ENCODE measurements at regions not wholly inside any gene's neighbourhood (a gene's known extent, or its start where the extent isn't known, plus 50 kb on each side); places are given as distances from the start of the nearest gene placed in this dataset.
A peak's percentile ranks its signal among the peaks of the same experiment; 100 is the strongest.
"Not testable (repeated sequence)": the region's sequence is repeated elsewhere in the genome, so short reads cannot be mapped to it uniquely, and the experiment has no call there.

DNA sequence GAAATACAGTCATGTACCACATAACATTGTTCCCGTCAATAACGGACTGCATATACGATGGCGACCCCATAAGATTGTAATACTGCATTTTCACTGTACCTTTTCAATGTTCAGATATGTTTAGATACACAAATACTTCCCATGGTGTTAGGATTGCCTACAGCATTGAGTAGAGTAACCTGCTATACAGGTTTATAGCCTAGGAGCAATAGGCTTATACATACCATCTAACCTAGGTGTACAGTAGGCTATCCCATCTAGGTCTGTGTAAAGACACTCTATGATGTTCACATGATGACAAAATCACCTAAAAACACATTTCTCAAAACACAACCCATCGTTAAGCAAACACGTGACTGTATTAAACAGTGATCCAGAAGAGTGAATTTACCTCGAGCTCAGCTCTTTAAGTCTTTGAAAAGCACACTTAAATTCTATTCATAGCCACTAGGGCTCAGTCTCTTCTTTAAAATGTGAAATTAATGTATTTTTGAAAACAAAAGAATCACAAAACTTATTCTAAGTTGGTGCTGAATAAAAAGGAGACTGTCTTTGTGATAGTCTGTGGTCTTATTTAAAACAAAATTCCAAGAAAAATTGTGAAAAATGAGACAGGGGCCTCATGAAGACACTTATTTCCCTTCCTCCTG lies 239.1 kb upstream of the ARID2 start:
- DNase-seq (ENCODE audit: low read depth, low spot score), result no peak

DNA sequence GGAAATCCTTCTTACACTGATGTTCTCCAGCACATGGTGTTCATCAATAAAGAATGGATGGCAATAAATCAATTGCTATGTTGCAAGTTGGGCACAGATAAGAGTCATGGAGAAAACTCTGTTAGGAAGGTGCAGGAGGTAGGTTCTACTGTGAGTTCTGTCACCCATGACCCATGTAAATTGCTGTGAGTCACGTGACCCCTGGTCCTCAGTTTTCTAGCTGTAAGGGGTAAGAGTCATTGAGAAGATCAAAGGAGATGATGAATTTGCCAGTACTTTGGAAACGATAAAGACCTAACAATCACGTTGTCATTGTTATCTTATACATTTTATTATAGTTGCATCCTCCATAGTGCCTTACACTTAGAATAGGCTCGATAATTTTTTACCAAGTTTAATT lies 235.2 kb upstream of the ARID2 start:
- DNase-seq (ENCODE audit: low read depth, low spot score), result no peak

DNA sequence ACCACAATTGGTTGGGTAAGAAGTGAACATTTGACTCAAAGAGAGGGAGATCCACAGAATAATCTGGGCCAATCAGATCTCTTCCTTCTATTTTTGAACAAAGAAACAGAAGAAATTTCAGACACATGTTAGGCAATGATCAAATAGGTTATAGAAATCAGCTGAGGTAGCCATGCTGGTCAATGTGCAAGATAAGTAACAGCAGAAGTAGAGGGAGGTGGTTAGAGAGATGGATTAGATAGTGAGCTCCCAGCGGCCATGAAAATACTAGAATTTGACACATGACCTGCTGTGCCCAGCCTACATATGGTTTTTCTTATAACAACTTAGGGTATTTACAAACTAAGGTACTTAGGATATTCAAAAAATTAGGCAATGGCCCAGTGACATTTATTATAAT lies 230.9 kb upstream of the ARID2 start:
- no peak for DNase-seq (ENCODE audit: low read depth, low spot score)

DNA sequence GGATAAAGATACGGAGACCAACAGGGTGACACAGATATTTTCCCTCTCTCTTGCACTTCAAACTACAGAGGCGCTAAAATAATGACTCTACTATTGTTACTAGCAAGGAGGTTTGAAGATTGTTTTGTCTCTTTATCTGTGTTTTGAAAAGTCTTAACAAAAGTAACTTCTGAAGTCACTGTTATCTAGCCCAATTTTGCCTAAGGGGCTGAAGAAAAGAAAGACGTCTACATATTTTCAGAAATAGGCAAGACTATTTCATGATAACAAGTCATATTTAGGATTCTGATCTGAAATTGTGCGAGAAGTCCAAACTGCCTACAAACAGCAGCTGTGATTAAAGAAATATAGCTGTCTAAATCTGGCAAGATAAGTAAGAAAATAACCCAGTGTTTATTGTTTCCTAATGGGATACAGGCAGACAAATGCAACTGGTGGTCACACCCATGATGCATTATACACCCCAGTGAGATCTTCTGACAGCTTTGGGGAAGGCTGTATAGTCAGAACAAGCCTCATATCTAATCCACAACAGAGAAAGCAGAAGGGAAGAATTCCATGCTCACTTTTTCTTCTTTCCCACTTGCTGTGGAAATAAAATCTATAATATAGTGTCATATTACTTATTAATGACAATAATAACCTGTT lies 226.9 kb upstream of the ARID2 start:
- no peak for DNase-seq (ENCODE audit: low read depth, low spot score)

DNA sequence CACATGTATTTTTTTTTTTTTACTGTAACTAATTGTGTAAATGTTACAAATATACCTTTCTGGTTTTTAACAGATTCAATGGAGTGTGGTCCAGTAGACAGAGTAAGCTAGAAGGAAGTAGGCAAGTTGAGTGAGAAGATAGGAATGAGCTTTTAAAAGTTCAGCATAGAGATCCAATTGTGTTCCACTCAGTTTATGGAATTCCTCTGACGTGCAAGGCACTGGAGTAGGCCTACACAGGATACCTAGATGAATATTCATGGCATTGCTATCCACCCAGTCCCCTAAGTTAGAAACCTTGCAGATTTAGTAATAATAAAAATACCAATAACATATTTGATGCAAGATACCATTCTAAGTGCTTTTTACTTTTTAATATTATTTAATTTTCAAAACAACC lies 225.6 kb upstream of the ARID2 start:
- no peak for DNase-seq (ENCODE audit: low read depth, low spot score)

DNA sequence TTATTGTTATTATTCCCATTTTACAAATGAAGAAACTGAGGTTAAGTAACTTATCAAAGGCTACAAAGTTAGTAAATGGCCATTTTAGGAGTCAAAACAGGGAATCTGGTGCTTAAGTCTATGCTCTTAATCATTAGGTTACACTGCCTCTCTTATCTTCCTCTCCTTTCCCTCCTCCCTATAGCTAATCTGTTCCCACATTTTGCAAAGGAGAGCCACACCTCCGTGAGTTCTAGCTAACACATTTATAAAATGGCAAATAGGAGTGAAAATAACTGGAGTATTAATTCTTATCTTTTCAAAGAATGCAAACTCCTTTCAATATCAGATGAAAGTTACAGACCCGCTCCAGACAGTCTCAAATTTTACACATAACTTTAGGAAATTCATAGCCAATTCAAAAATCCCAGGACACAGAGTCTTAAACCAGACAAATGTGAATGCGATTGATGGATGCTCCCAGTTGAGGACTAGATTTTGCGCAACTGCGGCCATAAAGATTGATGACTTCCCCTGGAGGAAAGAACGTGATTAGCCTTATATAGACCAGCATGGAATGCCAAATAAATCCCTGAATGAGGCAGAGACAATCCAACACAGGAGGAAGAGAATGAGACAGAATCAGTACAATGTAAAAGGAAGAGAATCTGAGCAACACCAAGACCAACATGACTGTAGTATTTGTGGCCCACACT lies 225.0 kb upstream of the ARID2 start:
- no peak for DNase-seq (ENCODE audit: low read depth, low spot score)

DNA sequence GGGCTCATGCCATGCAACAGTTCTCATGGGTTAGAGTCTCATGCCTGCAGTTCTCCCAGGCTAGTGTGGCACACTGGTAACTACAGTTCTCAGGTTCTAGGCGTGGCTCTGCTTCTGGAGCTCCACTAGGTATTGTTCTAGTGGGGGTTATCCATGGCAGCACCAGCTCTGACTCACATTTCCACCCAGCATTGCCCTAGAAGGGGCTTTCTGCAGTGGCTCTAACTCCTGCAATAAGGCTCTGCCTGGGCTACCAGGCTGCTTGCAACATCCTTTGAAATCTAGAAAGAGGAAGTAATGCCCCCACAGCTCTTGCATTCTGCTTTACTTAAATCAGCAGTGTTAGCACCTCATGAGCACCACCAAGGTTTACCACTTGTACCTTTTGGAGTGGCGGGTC lies 220.3 kb upstream of the ARID2 start:
- DNase-seq (ENCODE audit: low read depth, low spot score), result no peak

DNA sequence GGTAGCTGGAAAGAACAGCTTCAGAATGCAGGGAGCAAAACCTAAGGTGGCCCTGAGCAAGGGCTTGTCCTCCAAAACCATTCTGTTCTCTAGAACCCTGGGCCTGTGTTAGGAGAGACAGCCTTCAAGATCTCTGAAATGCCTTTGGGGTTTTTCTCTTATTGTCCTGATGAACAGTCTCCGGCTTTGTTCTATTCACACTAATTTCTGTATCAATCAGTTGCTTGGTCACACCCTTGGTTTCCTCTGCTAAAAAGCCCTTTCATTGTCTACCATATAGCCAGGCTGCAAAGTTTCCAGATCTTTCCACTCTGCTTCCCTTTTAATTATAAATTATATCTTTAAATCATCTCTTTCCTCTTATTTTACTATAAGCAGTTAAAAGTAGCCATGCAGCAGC lies 219.9 kb upstream of the ARID2 start:
- no peak for DNase-seq (ENCODE audit: low read depth, low spot score)

DNA sequence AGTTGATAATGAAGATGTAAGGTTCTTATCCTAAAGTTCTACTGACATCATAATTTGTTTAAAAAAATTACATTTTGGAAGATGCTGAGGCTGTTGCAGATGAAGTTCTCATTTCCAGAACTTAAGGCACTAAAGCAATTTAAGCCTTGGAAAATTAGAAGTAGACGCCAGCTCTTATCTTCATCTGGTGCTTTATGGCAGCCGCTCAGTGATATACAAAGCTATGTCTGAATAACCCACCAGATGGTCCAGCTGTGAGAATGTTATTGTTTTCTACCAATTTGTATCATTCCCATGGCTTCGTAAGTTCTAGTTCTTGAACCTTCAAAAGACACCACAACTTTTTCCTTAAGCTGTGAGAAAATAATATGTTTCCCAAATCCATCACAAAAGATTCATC lies 212.1 kb upstream of the ARID2 start:
- no peak for DNase-seq (ENCODE audit: low read depth, low spot score)

DNA sequence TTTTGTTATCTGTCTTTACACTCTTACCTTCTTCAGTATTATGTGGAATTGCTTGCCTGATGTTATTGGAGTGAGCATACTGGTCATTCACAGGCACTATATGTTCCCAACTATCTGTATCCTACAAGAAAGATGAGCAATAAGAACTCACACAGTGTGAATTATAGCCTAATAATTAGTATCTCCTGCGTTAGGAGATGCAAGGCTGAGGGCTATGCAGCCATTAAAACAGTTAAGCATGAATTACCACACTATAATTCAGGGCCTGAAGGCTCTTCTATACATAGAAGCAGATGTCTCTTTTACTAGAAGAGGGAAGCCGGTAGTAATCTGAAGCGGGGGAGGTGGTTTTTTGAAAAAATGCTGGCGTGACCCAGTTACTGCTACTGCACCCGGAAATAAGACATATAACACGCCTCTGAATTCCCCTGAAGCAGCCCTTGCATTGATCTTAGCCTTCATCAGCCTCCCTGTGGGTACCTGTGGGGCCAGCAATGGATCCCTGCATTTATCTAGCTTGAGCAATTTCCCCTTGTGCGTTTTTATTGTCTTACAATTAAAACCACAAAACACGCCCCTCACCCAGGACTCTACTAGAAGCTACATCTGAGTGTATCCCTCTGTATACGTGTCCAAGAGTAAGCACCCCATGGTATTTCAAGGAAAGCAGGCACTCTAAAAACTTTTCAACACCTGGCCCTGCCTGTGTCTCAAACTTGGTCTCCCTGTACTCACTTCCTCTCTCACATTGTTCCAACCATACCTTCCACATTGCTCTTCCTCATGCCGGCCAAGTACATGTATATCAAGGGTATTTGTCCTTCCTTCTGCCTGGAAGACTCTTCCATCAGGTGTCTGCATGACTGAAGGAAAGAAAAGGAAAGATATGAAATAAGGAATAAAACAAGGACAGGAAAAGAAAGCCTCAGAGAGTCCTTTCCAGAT lies 210.9 kb upstream of the ARID2 start:
- no peak for DNase-seq (ENCODE audit: low read depth, low spot score)

DNA sequence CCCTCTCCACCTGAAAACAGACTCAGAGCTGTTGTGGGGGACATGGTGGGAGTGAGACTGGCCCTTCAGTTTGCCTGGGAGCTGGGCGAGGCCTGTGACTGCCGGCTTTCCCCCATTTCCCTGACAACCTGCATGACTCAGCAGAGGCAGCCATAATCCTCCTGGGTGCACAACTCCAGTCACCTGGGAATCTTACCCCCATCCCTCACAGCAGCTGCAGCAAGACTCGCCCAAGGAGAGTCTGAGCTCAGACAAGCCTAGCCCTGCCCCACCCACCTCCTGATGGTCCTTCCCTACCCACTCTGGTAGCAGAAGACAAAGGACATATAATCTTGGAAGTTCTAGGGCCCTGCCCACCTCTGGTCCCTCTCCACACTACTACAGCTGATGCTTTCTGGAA lies 207.3 kb upstream of the ARID2 start:
- no peak for DNase-seq (ENCODE audit: low read depth, low spot score)

DNA sequence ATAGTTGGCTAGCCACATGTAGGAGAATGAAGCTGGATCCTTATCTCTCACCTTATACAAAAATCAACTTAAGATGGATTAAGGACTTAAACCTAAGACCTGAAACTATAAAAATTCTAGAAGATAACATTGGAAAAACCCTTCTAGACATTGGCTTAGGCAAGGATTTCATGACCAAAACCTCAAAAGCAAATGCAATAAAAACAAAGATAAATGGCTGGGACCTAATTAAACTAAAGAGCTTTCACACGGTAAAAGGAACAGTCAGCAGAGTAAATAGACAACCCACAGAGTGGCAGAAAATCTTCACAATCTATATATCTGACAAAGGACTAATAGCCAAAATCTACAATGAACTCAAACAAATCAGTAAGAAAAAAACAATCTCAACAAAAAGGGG lies 202.7 kb upstream of the ARID2 start:
- DNase-seq (ENCODE audit: low read depth, low spot score), result not testable (repeated sequence)

DNA sequence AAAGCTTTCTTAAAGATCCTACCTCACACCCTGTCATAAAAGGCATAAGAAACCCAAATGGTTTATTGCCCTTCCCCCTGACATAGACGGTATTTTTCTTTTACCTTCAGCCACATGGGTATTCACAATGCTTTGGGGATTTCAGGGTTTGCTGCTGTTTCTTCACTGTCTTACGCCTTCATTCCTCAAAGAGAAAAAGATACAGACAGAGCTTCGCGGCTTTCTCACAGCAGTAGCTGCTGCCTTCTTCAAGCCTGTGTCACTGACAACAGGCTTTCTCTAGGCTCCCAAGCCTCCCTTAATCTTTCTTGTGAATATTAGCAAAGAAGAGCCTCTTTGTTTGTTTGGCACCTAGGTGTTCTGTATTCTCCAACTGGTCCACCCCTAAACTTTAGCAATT lies 197.4 kb upstream of the ARID2 start:
- DNase-seq (ENCODE audit: low read depth, low spot score), result no peak

DNA sequence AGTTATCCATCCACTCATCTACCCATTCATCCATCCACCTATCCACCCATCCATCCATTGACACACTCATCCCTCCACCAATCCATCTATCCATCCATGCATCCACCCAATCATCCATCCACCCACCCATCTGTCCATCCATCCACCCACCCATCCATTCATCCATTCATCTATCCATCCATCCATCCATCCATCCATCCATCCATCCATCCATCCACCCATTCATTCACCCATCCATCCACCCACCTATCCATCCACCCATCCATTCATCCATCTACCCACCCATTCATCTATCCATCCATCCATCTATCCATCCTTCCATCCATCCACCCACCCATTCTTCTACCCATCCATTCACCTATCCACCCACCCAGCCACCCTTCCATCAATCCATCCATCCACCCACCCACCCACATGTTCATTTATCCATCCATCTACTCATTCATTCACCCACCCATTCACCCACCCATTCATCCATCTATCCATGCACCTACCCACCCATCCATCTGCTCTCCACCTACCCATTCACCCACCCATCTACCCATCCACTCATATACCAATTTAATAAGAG lies 193.8 kb upstream of the ARID2 start:
- DNase-seq (ENCODE audit: low read depth, low spot score), result no peak

DNA sequence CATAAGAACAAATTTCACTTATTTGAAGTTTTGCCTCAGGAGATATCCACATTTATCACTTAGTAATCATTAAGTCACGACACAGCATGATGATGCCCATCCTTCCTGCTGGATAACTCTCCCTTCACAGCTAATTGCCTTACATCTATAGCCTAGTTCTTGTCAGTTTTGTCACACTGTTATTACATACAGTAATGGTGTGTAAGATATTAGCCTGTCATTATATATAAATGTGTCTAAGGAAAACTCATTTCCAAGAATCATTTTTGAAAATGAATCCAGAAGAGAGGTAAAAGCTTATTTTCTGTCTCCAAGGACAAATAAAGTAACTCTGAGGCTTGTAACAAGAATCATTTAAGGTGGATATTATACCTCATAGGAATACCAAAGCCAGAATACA lies 193.2 kb upstream of the ARID2 start:
- DNase-seq (ENCODE audit: low read depth, low spot score), result no peak

DNA sequence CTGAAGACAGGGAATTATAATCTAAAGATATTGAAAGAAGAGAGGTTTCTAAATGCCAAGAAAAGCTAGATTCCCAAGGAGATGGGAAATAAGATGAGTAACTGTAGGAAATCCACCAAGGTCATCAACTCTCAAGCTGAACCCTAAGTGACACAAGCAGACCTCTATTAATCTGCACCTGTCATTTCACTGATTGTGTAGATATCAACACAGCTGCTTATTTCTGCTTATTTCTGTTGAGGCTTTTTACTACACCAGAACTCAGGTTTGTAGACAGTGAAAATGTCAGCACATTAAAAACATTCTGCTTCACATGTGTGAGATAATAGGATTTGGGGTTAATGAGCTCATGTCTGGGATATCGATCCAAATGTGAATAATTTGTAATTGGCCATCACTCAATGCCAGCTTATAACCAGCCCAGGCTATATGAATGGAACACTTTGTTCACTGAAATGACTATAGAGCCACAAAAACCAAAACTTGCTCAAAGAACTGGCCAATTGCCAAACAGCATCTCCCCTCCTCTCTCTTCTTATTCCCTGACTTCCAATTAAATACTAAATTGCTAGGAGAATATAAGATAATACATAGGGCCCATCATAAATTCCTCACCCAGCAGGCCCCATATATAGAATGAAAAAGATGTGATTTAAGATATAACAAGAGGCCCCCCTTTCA lies 188.7 kb upstream of the ARID2 start:
- no peak for DNase-seq (ENCODE audit: low read depth, low spot score)

DNA sequence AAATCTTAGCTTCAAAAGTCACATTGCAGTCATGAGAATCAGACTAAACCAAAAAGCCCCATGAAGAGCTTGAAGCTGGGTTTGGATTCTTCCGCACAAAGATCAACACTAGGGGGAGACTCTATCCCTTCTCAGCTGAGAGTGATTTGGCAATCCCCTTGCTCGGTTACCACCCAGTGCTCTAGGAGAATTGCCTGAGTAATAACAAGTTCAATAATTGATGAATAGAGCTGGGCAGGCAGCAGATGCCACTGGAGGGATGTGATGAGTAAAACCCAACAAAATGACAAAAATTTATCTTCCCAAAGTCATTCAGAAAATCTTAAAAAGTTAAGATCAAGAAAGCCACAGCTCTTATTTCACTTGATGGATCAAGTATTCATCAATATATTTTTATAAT lies 185.6 kb upstream of the ARID2 start:
- peak; percentile 72 for DNase-seq (ENCODE audit: low read depth, low spot score)

DNA sequence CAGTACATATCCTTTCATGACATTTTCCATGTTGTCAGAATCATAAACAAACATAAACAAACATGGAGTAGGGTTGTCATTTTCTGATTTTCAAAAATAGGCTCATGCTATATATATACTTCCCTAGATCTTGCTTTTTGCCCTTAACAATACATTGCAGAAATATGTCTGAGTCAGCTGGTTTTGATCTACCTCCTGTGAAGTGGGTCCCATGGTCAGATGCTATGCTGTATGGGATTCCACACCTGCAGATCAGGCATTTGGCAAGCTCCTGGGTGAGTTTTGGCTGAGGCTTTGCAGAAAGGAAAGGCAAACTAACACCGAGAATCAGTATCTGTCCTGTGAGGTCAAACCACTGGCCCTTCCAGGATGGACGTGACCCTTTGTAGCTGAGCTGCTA lies 183.0 kb upstream of the ARID2 start:
- no peak for DNase-seq (ENCODE audit: low read depth, low spot score)

DNA sequence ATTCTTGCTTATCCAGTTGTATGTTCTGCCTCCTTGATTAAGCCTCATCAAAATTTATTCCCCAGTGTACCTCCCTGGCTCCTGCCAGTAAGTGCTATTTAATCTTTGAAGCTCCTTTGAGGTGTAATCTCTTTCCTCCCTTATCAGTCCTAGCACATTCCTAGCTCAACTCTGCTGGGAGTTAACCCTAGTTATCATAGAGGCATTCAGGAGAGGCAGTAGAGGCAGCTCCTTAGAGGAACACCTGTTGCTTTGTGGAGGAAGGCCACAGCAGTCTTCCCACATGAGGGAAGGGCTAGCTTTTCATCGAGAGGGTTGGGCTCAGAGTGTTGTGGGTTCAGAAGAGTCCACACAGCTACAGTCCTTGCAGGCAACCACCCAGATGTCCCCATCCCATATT lies 182.4 kb upstream of the ARID2 start:
- no peak for DNase-seq (ENCODE audit: low read depth, low spot score)

DNA sequence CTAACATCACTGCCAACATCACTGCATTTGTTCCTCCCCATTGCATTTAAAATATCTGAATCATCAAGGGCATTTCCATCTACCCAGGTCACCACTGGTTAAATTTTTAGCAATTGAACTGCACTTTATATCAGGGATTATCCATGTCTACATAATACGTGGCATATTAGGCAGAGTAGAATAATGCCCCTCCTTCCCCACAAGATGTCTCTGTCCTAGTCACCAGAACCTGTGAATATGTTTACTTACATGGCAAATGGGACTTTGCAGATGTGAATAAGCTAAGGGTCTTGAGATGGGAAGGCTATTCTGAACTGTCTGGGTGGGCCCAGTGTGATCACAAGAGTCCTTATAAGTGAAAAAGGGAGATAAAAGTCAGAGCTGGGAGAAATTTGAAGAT lies 181.7 kb upstream of the ARID2 start:
- no peak for DNase-seq (ENCODE audit: low read depth, low spot score)

DNA sequence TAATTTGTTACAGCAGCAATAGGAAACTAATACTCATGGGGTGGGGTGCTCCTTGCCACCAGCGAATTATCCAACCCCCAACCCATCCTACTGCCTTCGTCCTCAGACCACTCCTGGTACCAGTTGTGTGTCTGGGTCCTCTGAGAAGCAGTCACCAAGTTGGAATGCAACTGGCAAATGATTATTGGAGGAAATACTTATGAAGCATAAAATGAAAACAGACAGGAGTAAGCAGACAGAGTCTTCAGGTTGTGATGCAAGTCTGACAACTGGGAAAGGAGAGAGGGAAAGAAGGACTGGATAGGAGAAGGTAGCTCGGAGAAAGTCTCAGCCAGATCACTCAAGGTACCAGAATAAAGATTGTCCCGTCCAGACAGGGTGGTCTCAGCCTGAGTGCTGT lies 181.1 kb upstream of the ARID2 start:
- DNase-seq (ENCODE audit: low read depth, low spot score), result no peak

All from astrocyte of the hippocampus (primary cell).